ENCODE measurements at regions not wholly inside any gene's neighbourhood (a gene's known extent, or its start where the extent isn't known, plus 50 kb on each side); places are given as distances from the start of the nearest gene placed in this dataset.
"Not testable (repeated sequence)": the region's sequence is repeated elsewhere in the genome, so short reads cannot be mapped to it uniquely, and the experiment has no call there.

DNA sequence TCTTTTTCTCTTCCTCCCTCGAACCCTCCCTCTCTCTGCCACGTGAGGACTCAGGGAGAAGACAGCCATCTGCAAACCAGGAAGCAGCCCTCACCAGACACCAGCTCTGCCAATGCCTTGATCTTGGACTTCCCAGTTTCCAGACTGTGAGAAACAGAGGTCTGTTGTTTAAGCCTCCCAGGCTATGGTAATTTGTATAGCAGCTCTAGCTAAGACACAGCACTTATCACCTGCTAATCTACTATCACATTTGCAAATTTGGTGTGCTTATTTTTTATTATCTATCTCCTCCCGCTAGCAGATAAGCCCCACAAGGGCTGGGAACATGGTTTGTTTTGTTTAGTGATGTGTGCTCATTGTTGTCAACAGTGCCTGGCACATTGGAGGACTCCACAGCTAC is 124.8 kb upstream of the OPCML start:
- Mint-ChIP-seq H3K27ac (no peak overlapping the region), H3K4me1 (no peaks in the 10 kb centered on the region)

DNA sequence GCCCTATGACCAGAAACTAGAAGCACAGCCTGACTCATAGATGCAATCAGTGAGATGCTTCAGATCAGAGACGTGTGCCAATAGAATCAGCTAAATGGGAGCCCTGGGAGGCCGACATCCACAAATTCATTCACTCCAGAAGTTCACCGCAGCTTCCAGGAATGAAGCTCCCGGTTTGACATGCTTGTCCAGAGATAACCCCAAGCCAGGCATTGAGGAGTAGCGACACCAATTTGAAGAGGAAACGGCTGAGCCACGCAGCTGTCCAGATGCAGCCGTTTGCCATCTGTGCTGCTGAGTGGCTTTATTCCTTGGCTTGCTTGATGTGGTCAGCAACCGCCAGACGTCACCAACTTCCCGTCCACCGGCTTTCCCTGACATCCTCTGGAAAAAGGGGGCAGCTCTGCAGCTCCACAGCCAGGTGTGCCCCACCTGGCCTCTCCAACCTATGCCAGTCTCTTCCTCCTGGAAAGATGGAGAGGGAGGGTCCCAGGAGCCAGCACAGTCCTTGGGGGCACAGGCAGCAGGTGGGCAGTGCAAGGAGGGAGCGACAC is 123.9 kb upstream of the OPCML start:
- Mint-ChIP-seq H3K4me1 (no peaks in the 10 kb centered on the region), H3K9me3 (peaks cover 3 to 13% (median 5%) of the 10 kb centered on the region in 3 donors), H3K27ac (peak overlapping the region in 1 of 3 donors; percentile 67), H3K36me3 (no peaks in the 10 kb centered on the region), H3K4me3 (no peak overlapping the region), H3K27me3 (no peaks in the 10 kb centered on the region)

More for the DNA sequence above, 124.8 kb upstream of the OPCML start:
- H3K4me3 Mint-ChIP-seq, result no peak overlapping the region
- no peaks in the 10 kb centered on the region for H3K27me3 Mint-ChIP-seq
- H3K36me3 Mint-ChIP-seq, result no peaks in the 10 kb centered on the region
- peaks cover 3 to 13% (median 5%) of the 10 kb centered on the region in 3 donors for H3K9me3 Mint-ChIP-seq

DNA sequence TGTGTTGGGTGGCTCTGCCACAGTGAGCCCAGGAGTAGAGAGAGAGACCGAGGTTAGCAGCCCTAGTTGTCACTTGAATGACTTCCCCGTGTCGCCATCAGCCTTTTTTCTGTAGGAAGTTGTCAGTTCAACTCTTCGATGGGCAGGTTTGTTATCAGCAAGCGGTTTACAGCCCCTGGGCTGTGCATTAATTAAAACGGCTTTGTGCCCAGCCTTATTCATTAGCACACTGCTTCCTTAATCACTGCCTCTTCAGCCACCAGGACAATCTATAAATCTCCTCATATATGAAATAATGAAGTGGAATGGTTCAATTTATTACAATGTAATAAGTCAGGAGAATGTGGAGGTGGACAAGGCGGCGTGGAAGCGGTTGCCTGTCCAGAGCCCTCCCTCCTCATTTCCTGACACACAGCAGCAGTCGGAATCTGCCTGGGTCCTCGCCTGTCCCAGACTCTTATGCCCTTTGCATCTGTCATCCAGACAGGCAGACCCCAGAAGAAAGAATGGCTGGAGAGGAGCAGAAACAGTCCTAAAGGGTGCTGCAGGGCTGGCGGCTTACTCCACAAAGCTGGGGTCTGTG is 122.4 kb upstream of the OPCML start:
- Mint-ChIP-seq H3K36me3 (no peaks in the 10 kb centered on the region), H3K9me3 (peaks cover 5 to 13% (median 6%) of the 10 kb centered on the region in 3 donors), H3K27ac (no peak overlapping the region), H3K4me1 (no peaks in the 10 kb centered on the region), H3K27me3 (no peaks in the 10 kb centered on the region), H3K4me3 (no peak overlapping the region)

DNA sequence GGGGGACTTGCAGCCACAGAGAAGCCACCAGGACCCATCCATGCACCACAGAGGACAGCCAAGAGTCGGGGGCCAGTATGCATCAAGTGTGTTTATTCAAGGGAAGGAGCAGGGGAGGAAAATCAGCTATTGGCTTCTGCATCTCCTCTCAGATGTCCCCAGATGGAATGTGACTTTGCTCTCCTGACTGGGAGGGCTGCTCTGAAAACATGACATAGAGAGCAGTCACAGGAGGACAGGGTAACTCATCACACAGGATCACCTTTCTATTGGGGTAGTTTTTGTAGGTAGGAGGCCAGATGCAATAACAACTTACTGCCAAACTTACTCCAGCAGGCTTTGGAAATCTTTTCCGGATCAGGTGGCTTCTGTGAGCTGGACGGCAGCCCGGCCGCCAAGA is 121.0 kb upstream of the OPCML start:
- peaks cover 5 to 13% (median 6%) of the 10 kb centered on the region in 3 donors for H3K9me3 Mint-ChIP-seq
- H3K4me3 Mint-ChIP-seq, result no peak overlapping the region
- H3K27me3 Mint-ChIP-seq, result no peaks in the 10 kb centered on the region
- no peaks in the 10 kb centered on the region for H3K4me1 Mint-ChIP-seq
- no peak overlapping the region for H3K27ac Mint-ChIP-seq
- no peaks in the 10 kb centered on the region for H3K36me3 Mint-ChIP-seq

DNA sequence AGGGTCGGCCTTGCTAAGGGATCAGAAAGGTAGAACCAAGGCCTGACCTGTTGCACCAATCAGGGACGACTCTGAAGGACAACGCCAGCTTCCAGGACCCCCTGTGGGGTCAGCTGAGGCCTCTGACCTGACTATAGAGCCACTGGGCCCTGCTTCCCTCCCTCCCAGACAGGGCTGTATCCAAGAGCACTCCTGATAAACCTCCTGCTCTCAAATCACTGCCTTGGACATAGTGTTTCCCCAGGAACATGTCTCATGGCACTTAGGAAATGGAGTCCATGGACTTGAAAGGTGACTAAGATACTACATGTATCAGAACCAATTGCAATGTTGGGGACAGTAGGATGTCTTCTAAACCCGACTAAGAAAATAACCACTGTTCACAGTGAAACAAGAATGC is 117.8 kb upstream of the OPCML start:
- Mint-ChIP-seq H3K36me3 (no peaks in the 10 kb centered on the region), H3K27me3 (no peaks in the 10 kb centered on the region), H3K4me1 (no peaks in the 10 kb centered on the region), H3K27ac (no peak overlapping the region), H3K9me3 (peaks cover 0 to 5% (median 3%) of the 10 kb centered on the region in 3 donors), H3K4me3 (no peak overlapping the region)

DNA sequence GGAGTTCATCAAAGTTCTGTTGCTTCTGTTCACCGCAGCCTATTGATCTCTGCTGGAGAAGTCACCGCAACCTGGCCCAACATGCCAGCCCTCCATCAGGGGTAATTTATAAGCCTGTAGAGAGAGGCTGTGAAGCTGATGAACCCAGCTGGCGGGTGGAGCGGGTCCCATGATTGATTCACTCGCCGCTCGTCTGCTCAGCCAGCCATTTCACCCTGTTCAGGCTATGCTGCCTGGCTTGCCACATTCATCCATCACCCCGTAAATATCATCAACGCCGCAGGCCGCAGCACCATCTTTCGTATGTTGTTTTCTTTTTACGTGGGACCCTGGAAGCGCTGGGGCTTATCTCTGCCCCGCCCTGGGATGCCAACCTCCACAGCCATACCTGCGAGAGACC is 116.7 kb upstream of the OPCML start:
- H3K4me3 Mint-ChIP-seq, result no peak overlapping the region
- H3K27ac Mint-ChIP-seq, result no peak overlapping the region

DNA sequence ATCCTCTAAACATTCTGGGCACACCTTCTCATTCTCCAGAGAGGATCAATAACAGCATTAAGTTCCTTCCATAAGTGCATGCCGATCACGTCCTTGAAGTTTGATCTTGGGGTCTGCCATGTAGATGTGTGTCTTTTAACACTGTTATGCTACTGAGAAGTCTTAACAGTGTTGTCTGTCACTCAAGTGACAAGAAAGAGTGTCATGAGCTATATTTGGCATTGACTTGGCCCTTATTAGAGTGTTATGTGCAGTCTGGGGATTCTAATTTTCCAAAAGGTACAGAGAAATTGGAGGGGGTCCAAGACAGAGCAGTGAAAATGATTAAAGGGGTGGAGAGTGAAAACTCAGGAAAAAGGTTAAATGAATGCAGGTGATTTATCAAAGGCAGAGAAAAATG is 107.1 kb upstream of the OPCML start:
- Mint-ChIP-seq H3K36me3 (no peaks in the 10 kb centered on the region), H3K4me3 (no peak overlapping the region), H3K4me1 (no peaks in the 10 kb centered on the region), H3K27ac (no peak overlapping the region), H3K9me3 (peaks cover 0 to 3% (median 2%) of the 10 kb centered on the region in 3 donors), H3K27me3 (no peaks in the 10 kb centered on the region)

More for the DNA sequence above, 116.7 kb upstream of the OPCML start:
- Mint-ChIP-seq H3K4me1 (no peaks in the 10 kb centered on the region), H3K27me3 (no peaks in the 10 kb centered on the region), H3K9me3 (peaks cover 0 to 5% (median 3%) of the 10 kb centered on the region in 3 donors), H3K36me3 (no peaks in the 10 kb centered on the region)

DNA sequence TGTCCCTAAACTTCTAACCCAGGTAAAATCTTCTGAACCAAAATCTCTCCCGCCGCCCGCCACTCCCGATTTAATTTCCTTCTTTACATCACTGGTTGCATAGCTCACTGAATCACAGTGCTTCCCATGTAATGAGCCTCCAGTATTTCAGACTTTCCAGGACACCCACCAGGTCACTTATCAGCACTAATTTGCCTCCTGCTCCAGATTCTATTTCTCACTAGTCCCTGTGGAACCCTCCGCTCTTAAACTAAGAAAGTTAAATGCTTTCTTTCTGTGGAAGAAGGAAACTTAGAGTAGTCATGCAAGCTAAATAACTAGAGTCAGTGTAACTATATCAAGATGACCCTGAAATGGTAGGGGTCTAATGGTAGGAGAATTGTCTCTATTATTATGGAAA is 106.6 kb upstream of the OPCML start:
- H3K36me3 Mint-ChIP-seq, result no peaks in the 10 kb centered on the region
- no peak overlapping the region for H3K27ac Mint-ChIP-seq
- peaks cover 0 to 6% (median 2%) of the 10 kb centered on the region in 3 donors for H3K9me3 Mint-ChIP-seq
- no peaks in the 10 kb centered on the region for H3K27me3 Mint-ChIP-seq
- no peaks in the 10 kb centered on the region for H3K4me1 Mint-ChIP-seq
- no peak overlapping the region for H3K4me3 Mint-ChIP-seq

DNA sequence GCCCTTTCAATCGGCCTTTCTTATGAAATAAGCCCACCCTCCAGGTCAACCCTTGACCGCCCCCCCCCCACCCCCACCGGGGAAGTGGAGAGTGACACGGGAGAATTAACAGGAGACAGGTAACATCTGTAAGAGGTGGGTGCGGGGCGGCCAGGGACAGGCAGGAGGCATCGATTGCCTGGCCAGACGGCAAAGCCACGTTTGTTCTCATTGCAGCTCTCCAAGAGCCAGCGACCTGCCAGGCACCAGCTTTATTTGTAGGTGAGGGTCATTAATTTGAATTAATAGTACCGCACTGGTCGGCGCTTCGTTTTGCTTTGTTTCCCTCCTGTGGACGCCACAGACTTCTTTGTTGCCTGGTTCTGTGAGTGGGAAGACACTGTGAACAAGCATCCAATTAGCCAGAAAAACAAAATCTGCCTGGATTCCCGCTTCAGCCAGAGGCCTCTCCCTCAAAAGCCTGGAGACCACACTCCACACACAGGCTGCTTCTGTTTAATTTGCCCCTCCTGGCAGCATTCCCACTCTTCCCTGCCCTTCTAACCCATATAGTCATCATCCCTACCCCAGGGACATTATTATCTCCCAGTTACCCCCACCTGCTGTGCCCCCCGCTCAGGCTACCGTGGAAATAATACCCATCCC is 104.5 kb upstream of the OPCML start:
- Mint-ChIP-seq H3K27ac (no peak overlapping the region), H3K9me3 (peaks cover 0 to 7% (median 2%) of the 10 kb centered on the region in 3 donors), H3K27me3 (no peaks in the 10 kb centered on the region), H3K4me3 (no peak overlapping the region), H3K36me3 (no peaks in the 10 kb centered on the region), H3K4me1 (no peaks in the 10 kb centered on the region)

DNA sequence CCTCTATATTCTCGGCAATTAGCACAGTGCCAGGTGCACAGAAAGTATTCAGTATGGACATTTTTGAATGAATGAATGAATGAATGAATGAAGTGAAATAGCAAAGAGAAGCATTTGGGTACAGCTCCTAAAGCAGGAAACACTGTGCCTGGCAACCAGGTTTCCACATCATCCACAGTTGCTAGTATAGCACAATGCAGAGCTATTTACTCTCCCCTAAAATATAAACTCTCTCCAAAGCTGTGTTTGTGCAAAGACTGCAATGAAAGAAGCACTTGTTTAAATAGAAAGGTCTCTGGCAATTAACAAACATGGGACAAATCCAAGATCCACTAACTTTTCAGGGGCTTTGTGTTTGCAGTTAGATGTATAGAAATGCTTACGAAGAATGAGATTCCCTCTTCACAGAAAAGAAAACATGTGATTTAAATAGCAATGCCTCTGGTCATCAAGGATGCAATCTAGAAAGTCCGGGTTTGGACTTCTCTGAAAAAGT is 103.0 kb upstream of the OPCML start:
- Mint-ChIP-seq H3K4me1 (no peaks in the 10 kb centered on the region), H3K27ac (no peak overlapping the region), H3K9me3 (peaks cover 0 to 7% (median 2%) of the 10 kb centered on the region in 3 donors), H3K27me3 (no peaks in the 10 kb centered on the region), H3K36me3 (no peaks in the 10 kb centered on the region), H3K4me3 (no peak overlapping the region)

DNA sequence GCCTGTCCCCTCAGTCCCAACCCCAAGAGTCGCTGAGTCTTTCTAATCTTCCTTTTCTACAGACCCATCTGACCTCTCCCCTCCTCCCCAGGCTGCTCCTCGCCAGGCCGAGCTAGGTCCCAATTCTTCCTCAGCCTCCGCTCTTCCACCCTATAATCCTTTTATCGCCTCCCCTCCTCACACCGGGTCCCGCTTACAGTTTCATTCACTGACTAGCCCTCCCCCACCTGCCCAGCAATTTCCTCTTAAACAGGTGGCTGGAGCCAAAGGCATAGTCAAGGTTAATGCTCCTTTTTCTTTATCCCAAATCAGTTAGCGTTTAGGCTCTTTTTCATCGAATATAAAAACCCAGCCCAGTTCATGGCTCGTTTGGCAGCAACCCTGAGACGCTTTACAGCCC is 96.1 kb upstream of the OPCML start:
- not testable (repeated sequence) for H3K4me3 Mint-ChIP-seq

DNA sequence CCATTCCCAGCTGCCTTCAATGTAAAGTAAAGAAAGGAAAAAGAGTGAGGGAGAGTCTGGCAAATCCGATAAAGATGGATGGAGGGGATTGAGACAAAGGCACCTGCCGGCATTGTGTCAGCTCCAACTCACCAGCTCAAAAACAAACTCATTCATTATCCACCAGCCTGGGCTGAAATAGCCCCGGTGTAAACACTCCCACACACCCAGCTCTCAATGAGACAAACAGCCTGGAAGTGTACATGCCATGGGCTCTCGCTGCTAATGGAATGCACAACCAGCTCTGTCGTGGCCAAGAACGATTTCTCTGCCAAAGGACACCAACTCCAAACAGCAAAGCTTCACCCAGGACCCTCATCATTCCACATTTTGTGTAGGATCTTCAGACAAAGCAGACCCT is 89.3 kb upstream of the OPCML start:
- Mint-ChIP-seq H3K27ac (no peak overlapping the region), H3K36me3 (no peaks in the 10 kb centered on the region), H3K27me3 (no peaks in the 10 kb centered on the region), H3K4me1 (no peaks in the 10 kb centered on the region), H3K4me3 (no peak overlapping the region), H3K9me3 (peaks cover 0 to 9% (median 5%) of the 10 kb centered on the region in 3 donors)

More for the DNA sequence above, 96.1 kb upstream of the OPCML start:
- not testable (repeated sequence) for H3K27me3 Mint-ChIP-seq, H3K27ac Mint-ChIP-seq, H3K9me3 Mint-ChIP-seq, H3K36me3 Mint-ChIP-seq, H3K4me1 Mint-ChIP-seq

DNA sequence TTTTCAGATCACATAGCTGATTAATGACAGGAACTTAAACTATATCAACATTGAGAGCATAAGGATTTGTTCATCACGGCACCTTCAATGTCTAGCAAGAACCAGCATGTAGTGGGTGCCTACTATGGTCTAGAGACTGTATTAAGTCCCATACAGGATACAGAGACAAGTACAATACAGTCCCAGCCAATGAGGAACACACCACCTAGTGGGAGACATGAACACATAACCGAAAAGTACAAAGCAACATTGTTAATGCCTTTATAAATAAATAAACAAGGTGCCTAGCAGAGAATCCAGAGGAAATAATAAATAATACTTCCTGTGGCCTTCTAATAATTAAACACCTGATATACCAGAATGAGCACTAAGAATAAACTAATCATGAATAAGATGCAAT is 87.7 kb upstream of the OPCML start:
- Mint-ChIP-seq H3K36me3 (no peaks in the 10 kb centered on the region), H3K27ac (no peak overlapping the region), H3K27me3 (no peaks in the 10 kb centered on the region), H3K4me1 (no peaks in the 10 kb centered on the region), H3K4me3 (no peak overlapping the region), H3K9me3 (peaks cover 0 to 5% (median 5%) of the 10 kb centered on the region in 3 donors)

DNA sequence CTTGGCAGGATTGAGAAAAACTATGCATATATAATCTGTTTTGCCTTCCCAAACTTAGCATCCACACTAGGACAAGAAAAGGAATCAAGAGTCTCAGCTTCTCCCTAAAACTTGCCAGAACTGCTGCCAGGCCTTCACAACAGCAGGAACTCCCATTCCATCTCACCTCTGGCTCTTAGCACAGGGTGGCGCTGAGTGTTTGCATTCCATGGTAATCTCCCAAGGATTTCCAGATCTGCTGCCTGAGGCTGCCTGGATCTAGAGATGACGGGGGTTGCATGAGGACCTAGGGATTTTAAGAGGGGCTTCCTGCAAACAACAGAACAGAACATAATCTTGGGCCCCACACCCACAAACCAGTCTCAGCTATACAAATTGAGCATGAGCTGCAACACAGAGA is 87.1 kb upstream of the OPCML start:
- no peaks in the 10 kb centered on the region for H3K4me1 Mint-ChIP-seq
- no peaks in the 10 kb centered on the region for H3K27me3 Mint-ChIP-seq
- no peaks in the 10 kb centered on the region for H3K36me3 Mint-ChIP-seq
- H3K9me3 Mint-ChIP-seq, result peaks cover 2 to 5% (median 5%) of the 10 kb centered on the region in 3 donors
- H3K27ac Mint-ChIP-seq, result no peak overlapping the region
- no peak overlapping the region for H3K4me3 Mint-ChIP-seq

DNA sequence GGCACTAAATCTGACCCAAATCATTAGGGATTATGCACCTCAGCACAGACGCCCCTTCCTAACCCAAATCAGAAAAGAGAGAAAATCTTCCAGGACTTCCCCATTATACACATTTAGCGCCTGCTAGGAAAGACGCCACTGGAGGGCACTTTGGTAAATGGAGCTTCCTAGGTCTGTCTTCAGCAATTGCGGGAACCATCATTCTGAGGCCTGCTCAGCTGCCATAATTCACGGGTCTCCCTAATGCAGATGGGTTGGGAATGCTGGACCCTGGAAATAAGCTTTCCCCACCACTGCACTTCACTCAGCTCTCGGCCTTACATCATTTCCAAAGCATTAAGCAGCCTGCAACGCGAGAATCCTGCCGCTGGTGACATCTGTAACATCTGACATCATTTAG is 86.2 kb upstream of the OPCML start:
- Mint-ChIP-seq H3K36me3 (no peaks in the 10 kb centered on the region), H3K9me3 (peaks cover 4 to 8% (median 7%) of the 10 kb centered on the region in 3 donors), H3K27ac (no peak overlapping the region), H3K27me3 (no peaks in the 10 kb centered on the region), H3K4me3 (no peak overlapping the region), H3K4me1 (no peaks in the 10 kb centered on the region)

DNA sequence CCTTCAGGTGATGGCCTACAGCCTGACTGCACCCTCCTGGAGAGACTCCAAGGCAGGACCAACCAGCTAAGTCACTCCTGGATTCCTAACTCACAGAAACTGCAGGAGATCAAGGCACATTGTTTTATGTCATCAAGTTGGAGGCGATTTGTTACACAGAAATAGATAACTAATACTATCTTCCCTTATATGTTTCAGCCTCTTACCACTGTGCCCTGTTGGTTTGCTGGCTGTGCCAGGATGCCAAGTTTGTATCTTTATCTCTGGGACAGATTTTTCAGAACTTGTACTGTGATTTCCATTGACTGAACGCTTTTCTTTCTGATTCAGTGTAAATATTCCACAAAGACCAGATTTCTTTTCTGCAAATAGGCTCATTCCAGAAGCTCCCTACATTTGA is 76.2 kb upstream of the OPCML start:
- H3K4me1 Mint-ChIP-seq, result no peaks in the 10 kb centered on the region
- H3K36me3 Mint-ChIP-seq, result no peaks in the 10 kb centered on the region
- H3K9me3 Mint-ChIP-seq, result peaks cover 0 to 21% (median 3%) of the 10 kb centered on the region in 3 donors
- no peak overlapping the region for H3K27ac Mint-ChIP-seq
- H3K4me3 Mint-ChIP-seq, result no peak overlapping the region
- H3K27me3 Mint-ChIP-seq, result peaks cover 4% of the 10 kb centered on the region

All from IgD-negative memory B cell (primary cell).